NOMO-1 treated with dmso at 0.1 percent for 144 hours (cell line): ENCODE measurements at regions not wholly inside any gene's neighbourhood (a gene's known extent, or its start where the extent isn't known, plus 50 kb on each side); places are given as distances from the start of the nearest gene placed in this dataset.

ENCODE experiments used
- DNase-seq: peaks from one replicate; lab custom pipeline; 2025; ENCODE audit not compliant: unreplicated experiment; lab: John Stamatoyannopoulos, UW

DNA sequence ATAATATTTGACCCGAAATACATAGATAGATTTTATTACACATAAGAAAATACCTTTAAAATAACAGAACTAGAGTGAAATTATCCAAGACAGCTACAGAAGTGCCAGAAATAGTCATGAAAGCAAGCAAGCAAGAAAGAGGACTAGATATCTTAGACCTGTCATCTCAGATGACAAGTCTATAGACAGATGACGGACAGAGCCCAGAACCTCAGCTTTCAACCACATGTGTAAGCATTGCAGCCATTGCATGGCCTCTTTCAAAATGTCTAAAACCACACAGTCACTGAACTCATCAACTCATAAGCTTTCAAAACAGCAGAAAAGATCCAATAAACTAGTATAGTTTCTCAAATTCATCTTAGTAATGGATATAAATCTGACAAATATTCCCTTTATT lies 59.8 kb upstream of the FHIT start:
- DNase-seq, result no peak

DNA sequence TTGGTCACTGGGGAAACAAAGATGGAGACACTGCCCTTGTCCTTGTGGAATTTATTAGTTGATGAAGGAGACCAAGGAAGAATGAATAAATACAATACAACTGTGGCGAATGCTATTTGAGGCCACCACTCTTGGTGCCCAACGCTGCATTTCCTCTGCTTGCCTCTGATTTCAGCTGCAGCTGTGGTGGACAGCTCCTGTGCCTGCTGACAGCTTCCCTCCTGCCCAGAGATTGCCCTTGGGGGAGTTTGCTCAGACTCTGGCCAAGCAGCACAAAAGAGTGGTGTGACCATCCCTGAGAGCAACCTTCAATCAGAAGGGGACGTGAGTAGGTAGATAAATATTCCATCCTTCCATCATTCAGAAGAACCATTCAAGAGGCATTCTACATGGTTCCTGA lies 64.6 kb upstream of the FHIT start:
- no peak for DNase-seq

DNA sequence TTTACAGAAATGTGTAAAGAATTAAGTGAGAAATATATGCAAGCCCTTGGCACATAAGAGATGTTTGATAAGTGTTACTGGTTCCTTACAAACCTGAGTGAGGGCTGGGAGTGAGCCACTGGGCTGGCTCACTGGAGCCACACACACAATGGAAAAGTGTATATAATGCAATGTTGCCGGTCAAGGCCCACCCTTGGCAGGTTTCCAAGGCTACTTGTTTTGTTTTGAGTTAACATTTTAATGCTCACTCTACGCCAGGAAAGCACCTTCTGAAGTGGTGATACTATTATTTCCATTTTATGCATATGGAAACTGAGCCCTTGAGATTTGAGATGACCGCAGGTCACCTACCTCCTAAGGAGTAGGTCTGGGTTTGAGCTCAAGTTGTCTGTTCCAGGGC lies 71.8 kb upstream of the FHIT start:
- DNase-seq, result no peak

DNA sequence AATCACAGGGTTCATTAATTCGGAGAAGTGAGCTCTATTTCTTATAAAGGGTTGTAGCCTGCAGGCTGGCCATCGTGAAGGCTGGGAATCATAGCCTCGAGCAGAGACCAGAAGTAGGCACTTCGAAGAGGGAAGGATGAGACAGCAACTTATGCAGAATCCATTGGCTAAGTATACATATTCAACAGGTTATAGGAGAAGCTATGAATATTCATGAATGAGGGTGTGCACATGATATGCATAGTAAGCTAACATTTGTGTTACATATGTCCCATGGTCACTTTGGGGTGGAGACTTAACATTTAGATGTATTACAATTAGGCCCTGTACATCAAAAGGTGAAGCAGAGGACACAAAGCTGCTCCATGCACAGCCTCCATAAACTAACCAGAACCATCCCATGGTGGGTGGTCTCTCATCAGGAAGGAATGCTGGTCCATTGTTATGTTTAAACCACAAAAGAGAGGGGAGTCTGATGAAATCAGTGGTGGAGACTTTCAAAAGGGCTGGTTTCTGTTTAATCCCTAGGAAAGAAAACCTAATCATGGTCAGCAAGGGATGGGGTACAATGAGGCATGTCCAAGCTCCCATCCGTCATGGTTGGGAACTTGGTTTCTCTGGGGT lies 80.8 kb upstream of the FHIT start:
- DNase-seq, result no peak

DNA sequence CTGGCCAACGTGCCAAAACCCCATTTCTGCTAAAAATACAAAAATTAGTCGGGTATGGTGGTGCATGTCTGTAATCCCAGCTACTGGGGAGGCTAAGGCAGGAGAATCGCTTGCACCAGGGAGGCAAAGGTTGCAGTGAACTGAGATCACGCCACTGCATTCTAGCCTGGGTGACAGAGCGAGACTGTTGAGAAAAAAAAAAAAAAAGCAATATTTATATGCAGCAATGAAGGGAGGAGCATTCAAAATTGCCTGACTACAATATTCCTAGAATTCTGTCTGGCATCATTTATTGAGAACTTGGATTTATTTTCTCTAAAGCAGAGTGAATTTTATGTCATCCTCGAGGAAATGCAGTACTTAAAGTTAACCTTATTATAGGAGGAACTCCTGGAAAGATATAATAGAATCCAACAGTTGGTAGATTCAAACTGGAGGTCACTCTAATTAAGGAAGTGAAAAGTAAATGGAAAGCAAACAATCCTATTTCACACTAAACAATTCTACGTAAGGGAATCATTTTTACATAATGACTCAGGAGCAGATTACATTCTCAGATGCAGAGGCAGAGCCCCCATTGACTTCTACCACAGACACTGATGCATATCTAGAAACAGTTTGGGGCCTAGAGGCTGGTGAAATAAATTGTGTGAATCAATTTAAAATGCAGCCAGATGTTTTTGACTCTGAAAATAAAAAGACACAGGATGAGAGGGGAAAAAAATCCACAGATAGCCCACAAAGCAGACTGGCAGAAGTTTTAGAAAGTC lies 82.1 kb upstream of the FHIT start:
- DNase-seq, result no peak

DNA sequence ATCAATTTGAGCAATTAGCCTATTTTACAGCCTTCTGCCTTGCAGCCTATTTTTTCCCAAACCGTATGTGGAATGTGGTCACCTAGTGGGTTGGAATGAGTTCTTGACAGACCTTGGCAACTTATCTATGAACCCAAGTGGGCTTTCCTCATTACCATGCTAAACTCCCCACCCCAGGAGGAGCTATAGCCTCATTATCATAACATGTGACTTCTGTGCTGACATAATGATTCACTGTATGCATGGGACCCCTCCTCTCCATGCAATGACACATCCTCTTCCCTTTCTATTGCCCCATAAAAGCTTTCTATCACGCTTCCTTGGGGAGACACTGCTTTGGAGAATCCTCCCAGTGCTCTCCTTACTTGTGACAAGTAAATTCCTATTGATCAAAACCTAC lies 83.5 kb upstream of the FHIT start:
- DNase-seq, result no peak

DNA sequence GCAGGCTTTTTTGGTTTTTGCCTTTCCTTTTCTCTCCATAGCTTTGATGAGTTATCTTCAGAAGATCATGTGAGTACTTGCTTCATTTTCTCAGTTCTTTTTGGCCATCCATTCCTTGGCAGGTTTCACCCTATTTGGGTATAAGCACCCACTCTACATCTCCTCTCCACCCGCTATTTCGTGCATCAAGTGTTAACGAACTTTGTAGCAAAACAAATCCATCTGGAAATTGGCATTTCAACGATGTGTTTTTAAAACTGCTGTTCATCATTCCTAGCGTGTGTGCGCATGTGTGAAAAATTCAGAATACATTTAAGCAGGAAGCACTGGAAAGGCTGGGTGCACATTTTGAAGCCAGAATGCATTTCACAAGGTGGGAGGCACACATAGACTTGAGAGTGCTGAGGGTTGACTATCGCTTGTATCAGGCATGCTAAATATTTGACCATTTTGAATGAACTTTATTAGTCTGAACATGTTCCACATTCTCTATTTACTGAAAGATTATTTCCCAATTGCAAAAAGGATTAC lies 89.7 kb upstream of the FHIT start:
- no peak for DNase-seq

DNA sequence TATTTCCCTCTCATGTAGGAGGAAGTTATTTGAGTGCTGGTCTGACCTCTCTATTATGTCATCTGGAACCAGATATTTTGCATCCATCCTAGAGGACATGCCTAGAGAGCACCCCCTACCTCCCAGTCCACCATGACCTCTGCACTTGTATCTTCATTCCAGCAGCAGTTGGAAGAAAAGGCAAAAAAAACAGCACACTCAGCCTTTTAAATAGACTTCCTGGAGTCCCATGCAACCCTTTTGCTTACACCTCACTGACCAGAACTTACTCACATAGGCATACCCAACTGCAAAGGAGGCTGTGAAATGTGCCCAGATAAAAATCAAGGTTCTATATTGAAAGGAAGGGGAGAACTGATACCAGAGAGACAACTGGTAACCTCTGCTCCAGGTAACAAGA lies 92.3 kb upstream of the FHIT start:
- no peak for DNase-seq

DNA sequence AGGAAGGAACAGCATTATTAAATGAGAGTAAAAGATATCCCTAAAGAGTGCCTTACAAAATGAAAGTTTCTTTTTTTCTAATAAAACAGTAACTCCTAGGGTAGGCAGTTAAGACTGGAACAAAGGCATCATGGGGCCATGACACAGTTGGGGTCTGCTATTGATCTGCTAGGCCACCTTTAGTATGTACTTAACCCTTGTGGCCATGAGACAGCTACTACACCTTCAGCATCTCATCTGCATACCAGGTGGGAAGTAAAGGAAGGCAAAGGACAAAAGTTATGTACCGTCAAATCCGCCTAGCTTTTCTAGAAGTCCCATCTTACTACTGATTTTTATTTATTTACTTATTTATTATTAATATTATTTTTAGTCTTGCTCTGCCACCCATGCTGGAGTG lies 93.8 kb upstream of the FHIT start:
- no peak for DNase-seq

DNA sequence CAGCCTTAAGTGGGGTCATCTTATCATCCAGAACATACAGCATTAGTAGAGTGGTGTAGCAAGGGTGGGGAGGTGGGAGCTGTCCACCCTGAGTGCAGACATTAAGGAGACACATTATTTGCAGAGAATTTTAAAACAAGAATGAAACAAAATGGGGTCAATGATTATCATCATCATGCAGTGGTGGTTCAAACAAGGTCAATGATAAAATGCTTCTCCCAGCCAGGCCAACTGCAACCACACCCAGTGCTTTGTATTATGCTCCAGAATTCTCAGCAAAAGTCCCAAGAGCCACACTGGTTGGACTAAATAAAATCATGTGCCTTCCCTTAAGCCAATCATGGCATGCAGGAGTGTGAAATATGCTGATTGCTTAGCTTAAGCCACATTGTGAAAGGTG lies 96.7 kb upstream of the FHIT start:
- no peak for DNase-seq

DNA sequence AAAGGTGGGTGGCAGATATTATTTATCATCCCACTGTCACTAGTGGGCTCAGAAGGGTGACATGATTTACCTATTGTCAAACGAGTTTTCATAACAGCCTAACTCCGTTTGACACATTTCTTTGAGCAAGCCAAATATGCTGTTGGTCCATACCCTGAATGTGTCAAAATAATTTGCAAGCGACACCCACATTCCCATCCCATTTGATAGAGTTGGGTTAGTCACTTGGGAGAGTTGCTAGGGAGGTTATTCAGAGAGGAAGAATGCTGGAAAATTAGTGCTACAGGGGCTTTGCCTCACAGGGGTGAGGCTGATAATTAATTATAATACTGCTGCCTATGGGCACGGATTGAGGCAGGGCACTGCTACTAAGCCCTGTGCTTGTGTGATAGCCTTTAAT lies 98.5 kb upstream of the FHIT start:
- DNase-seq, result no peak

DNA sequence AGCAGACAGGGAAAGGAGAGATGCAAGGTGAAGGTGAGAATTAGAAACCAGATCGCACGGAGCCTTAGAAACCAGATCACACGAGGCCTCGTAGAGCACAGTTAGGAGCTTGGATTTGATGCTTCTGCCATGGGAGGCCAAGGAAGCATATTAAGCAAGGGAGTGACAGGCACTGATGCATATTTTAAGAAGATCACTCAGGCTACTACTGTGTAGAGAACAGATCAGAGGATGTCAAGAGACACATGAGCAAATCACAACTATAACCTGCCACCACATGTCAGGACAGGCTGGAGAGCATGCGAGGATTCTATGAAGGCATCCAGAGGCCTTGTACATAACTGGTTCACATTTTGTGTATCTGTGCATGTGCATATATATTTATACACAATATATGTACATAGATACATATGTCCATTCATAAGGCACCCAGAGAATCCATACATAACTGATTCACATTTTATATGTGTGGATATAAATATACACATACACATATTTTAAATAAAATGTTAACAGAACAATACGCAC lies 99.6 kb upstream of the FHIT start:
- no peak for DNase-seq

DNA sequence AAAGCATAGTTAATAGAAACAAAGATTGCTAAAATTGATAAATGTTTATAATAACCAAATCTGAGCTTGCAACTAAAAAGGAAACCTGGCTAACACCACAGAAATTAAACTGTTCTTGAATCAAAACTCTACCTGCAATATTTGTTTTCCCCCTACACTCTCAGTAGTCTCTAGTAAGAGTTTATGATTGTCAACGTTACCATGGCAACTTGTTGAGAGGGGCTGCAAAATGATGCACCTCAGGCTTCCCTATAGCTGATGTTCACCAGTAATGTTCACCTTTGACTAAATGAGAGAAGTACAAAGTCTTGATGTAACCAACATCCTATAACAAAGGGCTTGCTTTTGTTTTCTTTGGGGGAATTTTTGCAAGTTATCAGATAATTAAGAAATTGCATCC lies 101.1 kb upstream of the FHIT start:
- no peak for DNase-seq

DNA sequence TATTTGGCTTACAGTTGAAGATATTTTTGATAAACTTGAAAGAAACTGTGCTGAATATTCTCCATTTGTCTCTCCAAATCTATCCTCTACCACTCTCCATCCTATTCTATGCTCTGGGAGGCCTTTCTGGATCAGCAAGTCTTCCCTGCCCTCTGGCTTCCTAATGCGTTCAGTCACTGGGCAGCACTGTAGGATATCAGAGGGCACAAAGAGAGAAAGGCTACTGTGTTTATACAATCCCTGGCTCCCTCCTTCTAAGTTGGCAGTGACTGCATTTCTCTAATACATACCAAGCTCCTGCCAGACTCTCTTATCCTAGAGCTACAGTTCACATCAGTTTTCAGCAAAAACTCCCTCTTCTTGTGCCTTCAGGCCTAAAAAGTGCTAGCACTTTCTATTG lies 102.1 kb upstream of the FHIT start:
- DNase-seq, result no peak

DNA sequence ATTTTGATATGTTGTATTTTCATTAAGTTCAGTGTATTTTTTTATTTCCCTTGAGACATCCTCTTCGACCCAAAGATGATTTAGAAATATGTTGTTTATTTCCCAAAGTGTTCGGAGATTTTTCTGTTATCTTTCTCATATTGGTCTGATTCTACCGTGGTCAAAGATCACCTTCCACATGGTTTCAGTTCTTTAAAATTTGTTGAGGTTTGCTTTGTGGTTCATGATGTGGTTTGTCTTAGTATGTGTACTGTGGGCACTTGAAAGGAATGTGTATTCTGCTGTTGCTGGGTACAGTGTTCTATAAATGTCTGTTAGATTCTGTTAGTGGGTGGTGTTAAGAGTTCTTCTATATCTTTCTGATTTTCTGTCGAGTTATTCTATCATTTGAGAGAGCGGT lies 103.4 kb upstream of the FHIT start:
- DNase-seq, result peak; percentile 10

DNA sequence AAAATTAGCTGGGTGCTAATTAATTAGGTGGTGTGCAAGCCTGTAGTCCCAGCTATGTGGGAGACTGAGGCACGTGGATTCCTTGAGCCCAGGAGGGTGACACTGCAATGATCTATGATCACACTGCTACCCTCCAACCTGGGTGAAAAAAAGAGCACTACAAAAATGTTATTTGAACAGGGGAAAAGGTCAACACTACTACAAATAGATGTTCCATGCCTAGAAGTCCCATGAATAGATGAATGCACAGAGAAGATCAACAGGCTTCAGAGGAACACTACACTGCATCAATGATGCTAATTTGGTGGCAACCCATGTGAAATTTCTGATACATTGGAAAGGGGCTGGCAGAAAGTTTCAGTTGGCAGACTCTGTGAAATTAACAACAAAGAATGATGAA lies 105.4 kb upstream of the FHIT start:
- DNase-seq, result no peak

DNA sequence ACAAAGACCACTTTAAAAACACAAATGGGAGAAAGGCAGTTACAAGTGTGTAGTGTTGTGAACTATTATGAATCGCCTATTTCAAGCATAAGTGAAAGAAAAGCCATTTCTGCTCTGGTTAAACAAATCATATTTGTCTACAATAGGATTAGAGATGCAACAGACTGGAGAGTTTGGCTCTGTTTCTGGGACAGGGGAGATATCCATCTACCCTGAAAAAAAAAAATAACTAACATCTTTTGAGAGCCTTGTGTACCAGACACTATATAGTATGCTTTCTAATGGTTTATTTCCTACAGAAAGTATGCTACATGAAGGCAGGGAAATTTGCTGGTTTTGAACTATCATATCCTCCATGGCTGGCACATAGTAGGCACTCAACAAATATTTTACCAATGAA lies 106.7 kb upstream of the FHIT start:
- no peak for DNase-seq

DNA sequence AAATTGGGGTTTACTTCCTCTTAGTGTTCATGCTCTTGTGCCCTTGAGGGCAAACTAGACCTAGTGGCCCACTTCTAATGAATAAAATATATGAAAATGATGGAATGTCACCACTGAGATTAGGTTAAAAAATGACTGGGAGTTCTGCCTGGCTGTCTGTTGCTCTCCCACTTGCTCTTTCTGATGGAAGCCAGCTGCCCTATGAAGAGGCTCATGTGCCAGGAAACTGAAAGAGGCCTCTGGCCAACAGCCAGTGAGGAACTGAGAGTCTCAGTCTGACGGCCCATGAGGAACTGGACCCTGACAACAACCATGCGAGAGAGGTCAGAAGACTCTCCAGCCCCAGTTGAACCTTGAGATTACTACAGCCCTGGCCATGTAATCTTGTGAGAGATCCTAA lies 107.1 kb upstream of the FHIT start:
- DNase-seq, result peak; percentile 52

DNA sequence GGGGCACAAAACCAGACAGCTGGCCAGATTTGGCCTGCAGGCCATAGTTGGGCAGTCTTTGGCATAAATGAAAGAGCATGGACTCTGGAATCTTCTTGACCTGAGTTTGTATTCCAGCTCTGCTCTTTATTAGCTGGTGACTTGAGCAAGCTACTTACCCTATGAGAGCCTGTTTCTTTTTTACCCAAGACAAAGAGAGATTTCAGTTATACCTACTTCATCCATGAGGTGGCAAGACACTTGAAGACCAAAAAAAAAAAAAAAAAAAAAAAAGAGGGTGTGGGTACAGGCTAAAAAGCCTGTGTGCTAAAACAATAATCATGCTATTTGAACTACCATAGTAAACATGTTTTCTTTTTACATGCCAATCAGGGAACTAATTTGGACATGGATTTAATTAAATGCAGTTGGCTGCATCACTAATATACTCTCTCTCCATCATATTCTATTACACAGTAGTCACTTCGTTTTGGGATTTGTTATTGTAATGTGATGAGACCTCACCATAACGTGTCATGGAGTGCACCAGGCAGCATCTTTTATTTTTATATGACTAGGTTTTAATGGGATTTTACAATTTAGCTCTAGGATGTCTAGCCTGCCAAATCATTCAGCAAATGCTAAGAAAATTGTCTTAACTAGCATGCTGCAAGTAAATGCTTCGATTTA lies 109.2 kb upstream of the FHIT start:
- no peak for DNase-seq

DNA sequence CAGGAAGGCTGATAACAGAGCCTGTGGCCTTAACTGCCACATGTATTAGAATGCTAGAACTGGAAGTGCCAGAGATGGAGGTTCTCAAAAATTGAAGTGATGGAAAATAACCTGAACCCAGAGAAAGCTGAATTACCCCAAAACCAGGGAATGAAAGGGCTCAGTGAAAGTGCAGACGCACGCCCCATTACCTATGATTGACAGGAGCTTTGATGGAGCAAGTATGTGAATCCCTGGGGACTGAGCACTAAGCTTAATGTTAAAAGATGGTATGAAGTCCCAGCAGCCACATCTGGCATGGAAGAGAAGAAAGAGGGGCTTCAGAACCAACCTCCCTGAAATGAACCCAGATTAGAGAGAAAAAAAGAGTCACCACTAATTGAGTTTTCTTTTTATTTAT lies 118.4 kb upstream of the FHIT start:
- no peak for DNase-seq

DNA sequence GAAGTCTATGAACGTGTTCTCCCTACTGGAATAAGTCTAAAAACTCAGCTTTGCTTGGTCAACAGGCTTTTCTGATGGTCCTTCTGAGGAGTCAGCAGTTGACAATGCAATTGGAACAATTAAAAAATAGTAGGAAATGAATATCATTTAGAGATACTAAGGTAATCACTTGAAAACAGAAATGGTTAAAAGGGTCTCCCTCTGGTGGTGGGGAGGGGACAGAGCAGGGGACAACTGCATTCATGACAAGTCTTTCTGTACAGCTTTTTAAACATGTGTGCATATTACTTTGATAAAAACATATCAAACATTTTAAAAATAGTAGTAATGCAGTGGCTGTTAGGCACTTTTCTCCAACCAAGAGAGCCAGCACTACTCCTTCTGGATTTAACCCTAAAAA lies 119.9 kb upstream of the FHIT start:
- DNase-seq, result peak; percentile 8

DNA sequence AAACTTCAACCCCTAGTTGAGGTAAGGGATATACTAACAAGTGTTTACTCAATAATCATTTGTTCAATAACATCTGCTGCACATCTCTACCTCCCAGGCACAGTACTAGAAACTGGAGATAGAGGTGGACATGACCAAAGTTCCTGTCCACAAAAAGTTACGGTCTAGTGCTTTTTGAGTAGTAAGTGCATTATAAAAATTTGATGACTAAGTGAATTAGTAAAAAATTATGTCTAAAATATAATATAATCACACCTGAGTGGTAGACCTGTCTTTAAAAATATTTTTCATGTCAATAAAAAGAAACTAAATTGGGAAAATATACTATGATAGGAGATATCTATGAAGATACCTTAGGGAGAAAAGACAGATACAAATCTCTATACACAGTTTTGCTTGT lies 121.5 kb upstream of the FHIT start:
- DNase-seq, result no peak
